GM06990 (cell line): ENCODE measurements at regions not wholly inside any gene's neighbourhood (a gene's known extent, or its start where the extent isn't known, plus 50 kb on each side); places are given as distances from the start of the nearest gene placed in this dataset.

Experiments
- DNase-seq: peaks from one replicate; pipeline ENCODE4 v3.0.0-alpha.2; 2011; ENCODE audit not compliant: insufficient read length; ENCODE audit errors: extremely low read depth
- H3K27me3 ChIP-seq: replicated peaks from 2 replicates; pipeline ENCODE4 v1.6.0; 2011; ENCODE audit warnings: low read length; ENCODE audit not compliant: control insufficient read depth, insufficient read depth
- H3K36me3 ChIP-seq: 2 replicates; pipeline ENCODE4 v1.5.1; 2011; ENCODE audit warnings: low read length; ENCODE audit not compliant: control insufficient read depth, insufficient read depth
- H3K4me3 ChIP-seq: replicated peaks from 2 replicates; pipeline ENCODE4 v1.5.1; 2011; ENCODE audit warnings: low read depth, mild to moderate bottlenecking, control low read depth, low read length
- TF ChIP-seq, protein P1 (sequence below): IDR thresholded peaks from 2 replicates; pipeline ENCODE4 v1.5.1; 2011; ENCODE audit warnings: low read length, control low read depth, mild to moderate bottlenecking, inconsistent platforms; ENCODE audit not compliant: insufficient read depth, poor library complexity, severe bottlenecking

DNA sequence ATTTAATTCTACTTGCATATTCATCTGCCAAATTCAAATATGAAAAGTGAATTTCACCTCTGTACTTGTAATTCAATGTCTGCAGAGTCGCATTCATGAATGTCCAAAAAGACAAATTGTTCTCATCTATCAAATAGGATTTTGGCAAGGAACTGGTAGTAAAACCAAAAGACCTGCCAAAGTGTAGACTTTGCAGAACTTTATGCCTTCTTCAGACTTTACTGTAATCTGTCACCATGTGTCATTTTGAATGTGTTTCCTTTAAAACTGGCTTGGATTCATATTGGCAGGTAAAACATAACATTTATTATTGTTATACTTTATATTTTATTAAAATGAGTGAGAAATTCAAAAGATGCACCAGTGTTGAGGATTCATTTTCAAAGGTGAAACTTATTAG is 701.9 kb upstream of the LINC00305 start:
- Histone ChIP-seq H3K36me3 (no peaks in the 10 kb centered on the region), H3K27me3 (no peaks in the 10 kb centered on the region)
- TF ChIP-seq, protein P1, sequence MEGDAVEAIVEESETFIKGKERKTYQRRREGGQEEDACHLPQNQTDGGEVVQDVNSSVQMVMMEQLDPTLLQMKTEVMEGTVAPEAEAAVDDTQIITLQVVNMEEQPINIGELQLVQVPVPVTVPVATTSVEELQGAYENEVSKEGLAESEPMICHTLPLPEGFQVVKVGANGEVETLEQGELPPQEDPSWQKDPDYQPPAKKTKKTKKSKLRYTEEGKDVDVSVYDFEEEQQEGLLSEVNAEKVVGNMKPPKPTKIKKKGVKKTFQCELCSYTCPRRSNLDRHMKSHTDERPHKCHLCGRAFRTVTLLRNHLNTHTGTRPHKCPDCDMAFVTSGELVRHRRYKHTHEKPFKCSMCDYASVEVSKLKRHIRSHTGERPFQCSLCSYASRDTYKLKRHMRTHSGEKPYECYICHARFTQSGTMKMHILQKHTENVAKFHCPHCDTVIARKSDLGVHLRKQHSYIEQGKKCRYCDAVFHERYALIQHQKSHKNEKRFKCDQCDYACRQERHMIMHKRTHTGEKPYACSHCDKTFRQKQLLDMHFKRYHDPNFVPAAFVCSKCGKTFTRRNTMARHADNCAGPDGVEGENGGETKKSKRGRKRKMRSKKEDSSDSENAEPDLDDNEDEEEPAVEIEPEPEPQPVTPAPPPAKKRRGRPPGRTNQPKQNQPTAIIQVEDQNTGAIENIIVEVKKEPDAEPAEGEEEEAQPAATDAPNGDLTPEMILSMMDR: no peak

GRCh38 chr18:64840911-64841701 is 692.2 kb upstream of the LINC00305 start:
- H3K36me3 ChIP-seq: no peaks in the 10 kb centered on the region
- no peaks in the 10 kb centered on the region for H3K27me3 ChIP-seq
- TF ChIP-seq, protein P1: no peak
- H3K4me3 ChIP-seq: no peak overlapping the region
- no peak for DNase-seq

More for the DNA sequence above, 701.9 kb upstream of the LINC00305 start:
- DNase-seq: no peak
- no peak overlapping the region for H3K4me3 ChIP-seq

DNA sequence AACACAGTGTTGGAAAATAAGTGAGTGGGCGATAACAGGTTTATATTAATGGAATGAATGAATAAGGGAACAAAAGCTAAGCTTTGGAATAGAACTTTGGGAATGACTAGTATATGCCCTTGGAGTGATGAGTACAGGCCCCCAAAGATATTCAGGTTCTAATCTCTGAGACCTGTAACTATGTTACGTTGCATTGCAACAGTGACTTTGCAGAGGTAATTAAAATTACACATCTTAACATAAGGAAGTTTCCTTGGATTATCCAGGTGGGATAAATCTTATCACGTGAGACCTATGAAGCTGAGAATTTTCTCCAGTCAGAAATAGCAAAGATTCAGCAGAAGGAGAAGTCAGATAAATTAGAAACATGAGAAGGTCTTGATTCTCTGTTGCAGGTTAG is 661.5 kb upstream of the LINC00305 start:
- TF ChIP-seq, protein P1: no peak
- DNase-seq: no peak

GRCh38 chr18:64809801-64810200 is 660.9 kb upstream of the LINC00305 start:
- Histone ChIP-seq H3K27me3 (no peaks in the 10 kb centered on the region), H3K4me3 (no peak overlapping the region), H3K36me3 (no peaks in the 10 kb centered on the region)
- DNase-seq: no peak
- TF ChIP-seq, protein P1: no peak

More for the DNA sequence above, 661.5 kb upstream of the LINC00305 start:
- Histone ChIP-seq H3K36me3 (no peaks in the 10 kb centered on the region), H3K27me3 (no peaks in the 10 kb centered on the region), H3K4me3 (no peak overlapping the region)

DNA sequence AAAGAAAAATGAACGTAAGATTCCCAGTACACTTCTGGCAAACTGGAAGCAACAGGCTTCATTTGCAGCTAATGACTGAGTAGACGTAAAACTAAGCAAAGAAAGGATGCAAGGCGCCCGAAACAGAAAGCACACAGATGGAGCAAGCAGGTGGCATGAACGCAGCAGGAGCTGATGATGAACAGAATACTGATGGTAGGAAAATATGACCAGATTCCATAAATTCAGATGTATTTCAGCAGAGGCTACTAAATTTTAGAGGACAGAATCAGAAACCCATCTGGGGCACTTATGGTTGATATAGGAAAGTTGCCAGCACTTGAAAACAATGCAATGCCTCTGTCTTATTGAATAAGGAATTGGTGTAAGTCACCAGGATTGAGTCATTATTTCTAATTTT is 658.7 kb upstream of the LINC00305 start:
- DNase-seq: no peak
- no peaks in the 10 kb centered on the region for H3K27me3 ChIP-seq
- no peak overlapping the region for H3K4me3 ChIP-seq
- H3K36me3 ChIP-seq: no peaks in the 10 kb centered on the region
- TF ChIP-seq, protein P1: no peak
